Suprapubic skin (tissue), 4 donors: ENCODE measurements at regions not wholly inside any gene's neighbourhood (a gene's known extent, or its start where the extent isn't known, plus 50 kb on each side); places are given as distances from the start of the nearest gene placed in this dataset.

Source experiments
- CTCF ChIP-seq, 2 donors: fragments of 200-600 bp in 1 of 2; fragments of 450-650 bp in 1 of 2; sonication (generic) in 1 of 2; IDR thresholded peaks; one replicate each; pipeline ENCODE4 v1.5.1; 2016 to 2019; ENCODE audit warnings: antibody characterized with exemption in 2 of 2, mild to moderate bottlenecking in 1 of 2, moderate library complexity in 1 of 2
- EP300 ChIP-seq: sonication (generic); formaldehyde crosslinking; IDR thresholded peaks from one replicate; pipeline ENCODE4 v1.6.1; 2017; ENCODE audit warnings: antibody characterized with exemption
- POLR2A ChIP-seq, 2 donors: fragments of 450-650 bp; IDR thresholded peaks; one replicate each; pipeline ENCODE4 v1.6.1; 2017; ENCODE audit warnings: antibody characterized with exemption in 2 of 2, mild to moderate bottlenecking in 2 of 2, moderate library complexity in 2 of 2
- POLR2AphosphoS5 ChIP-seq, 3 donors: sonication (generic); formaldehyde crosslinking; IDR thresholded peaks; one replicate each; pipeline ENCODE4 v1.6.1; 2017; ENCODE audit warnings: antibody characterized with exemption in 3 of 3

GRCh38 chr9:75589497-75589896 lies 301.0 kb upstream of the PCSK5 start:
- TF ChIP-seq CTCF (IDR thresholded peaks at IDR 0.05) (no peak), EP300 (no peak), POLR2AphosphoS5 (IDR thresholded peaks at IDR 0.05) (no peak), POLR2A (IDR thresholded peaks at IDR 0.05) (no peak)
